Ovary (tissue), 3 donors: ENCODE measurements at regions not wholly inside any gene's neighbourhood (a gene's known extent, or its start where the extent isn't known, plus 50 kb on each side); places are given as distances from the start of the nearest gene placed in this dataset.

ENCODE experiments used
- EP300 ChIP-seq: sonication (generic); formaldehyde crosslinking; IDR thresholded peaks from one replicate; pipeline ENCODE4 v1.6.1; 2017; ENCODE audit warnings: antibody characterized with exemption
- POLR2A ChIP-seq: fragments of 450-650 bp; IDR thresholded peaks from one replicate; pipeline ENCODE4 v1.6.1; 2017; ENCODE audit warnings: antibody characterized with exemption, mild to moderate bottlenecking, moderate library complexity
- TF ChIP-seq, protein P1 (sequence below), 3 donors: fragments of 450-650 bp in 2 of 3; fragments of 200-600 bp in 1 of 3; IDR thresholded peaks; one replicate each; pipeline versions ENCODE4 v1.5.1 to v1.8.0; 2016 to 2022; ENCODE audit warnings: antibody characterized with exemption in 3 of 3, mild to moderate bottlenecking in 1 of 3
- donor health status: DM: no; HTN: no; CAD: no.

DNA sequence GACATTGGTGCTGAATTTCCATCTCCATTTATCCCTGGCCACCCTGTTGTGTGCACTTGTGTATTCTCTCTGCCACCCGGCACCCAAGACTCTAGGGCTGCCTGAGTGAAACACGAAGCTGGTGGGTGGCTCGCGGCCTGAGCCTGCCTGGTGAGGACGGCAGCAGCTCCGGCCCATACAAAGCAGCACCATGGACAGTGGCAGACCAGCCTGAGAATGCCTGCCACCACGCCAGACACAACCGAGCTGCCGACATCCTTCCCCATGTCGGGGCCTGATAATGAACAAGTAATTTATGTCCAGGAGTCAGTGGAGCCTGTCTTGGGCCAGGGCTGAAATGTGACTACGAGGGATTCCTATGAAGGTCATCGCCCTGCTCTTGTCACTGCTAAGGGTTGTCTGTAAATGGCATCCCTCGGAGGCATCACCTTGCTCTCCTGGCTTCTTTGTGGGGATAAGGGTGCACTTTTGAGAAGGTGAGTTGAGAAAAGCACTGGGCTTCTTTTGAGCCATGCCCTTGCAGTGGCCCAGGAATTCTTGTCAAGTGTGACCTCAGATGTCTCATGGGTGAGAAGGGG is 175.7 kb downstream of the MELK start:
- TF ChIP-seq, protein P1, sequence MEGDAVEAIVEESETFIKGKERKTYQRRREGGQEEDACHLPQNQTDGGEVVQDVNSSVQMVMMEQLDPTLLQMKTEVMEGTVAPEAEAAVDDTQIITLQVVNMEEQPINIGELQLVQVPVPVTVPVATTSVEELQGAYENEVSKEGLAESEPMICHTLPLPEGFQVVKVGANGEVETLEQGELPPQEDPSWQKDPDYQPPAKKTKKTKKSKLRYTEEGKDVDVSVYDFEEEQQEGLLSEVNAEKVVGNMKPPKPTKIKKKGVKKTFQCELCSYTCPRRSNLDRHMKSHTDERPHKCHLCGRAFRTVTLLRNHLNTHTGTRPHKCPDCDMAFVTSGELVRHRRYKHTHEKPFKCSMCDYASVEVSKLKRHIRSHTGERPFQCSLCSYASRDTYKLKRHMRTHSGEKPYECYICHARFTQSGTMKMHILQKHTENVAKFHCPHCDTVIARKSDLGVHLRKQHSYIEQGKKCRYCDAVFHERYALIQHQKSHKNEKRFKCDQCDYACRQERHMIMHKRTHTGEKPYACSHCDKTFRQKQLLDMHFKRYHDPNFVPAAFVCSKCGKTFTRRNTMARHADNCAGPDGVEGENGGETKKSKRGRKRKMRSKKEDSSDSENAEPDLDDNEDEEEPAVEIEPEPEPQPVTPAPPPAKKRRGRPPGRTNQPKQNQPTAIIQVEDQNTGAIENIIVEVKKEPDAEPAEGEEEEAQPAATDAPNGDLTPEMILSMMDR (IDR thresholded peaks at IDR 0.05) = no peak
- no peak for TF ChIP-seq EP300
- no peak for TF ChIP-seq POLR2A
